SU-DHL-6 (cell line): ENCODE measurements at regions not wholly inside any gene's neighbourhood (a gene's known extent, or its start where the extent isn't known, plus 50 kb on each side); places are given as distances from the start of the nearest gene placed in this dataset.

Experiments used
- H2AFZ ChIP-seq: fragments of 200-600 bp; sonication (generic); 2 replicates; pipeline ENCODE4 v1.6.1; 2014; ENCODE audit warnings: low read depth, mild to moderate bottlenecking, moderate library complexity, mixed read lengths, antibody characterized with exemption, low read length; ENCODE audit not compliant: severe bottlenecking
- H3F3A ChIP-seq: fragments of 200-600 bp; shearing (Covaris generic); 2 replicates; pipeline ENCODE4 v1.6.0; 2016; ENCODE audit warnings: antibody characterized with exemption, mild to moderate bottlenecking; ENCODE audit not compliant: insufficient read depth
- H3K27ac ChIP-seq: fragments of 200-600 bp; sonication (generic); 2 replicates; pipeline ENCODE4 v1.5.1; 2016; ENCODE audit warnings: low read depth, mild to moderate bottlenecking, low read length, moderate library complexity, mixed read lengths
- H3K27me3 ChIP-seq: fragments of 200-600 bp; sonication (generic), shearing (Covaris generic); 2 replicates; pipeline ENCODE4 v1.6.0; 2014; ENCODE audit warnings: mild to moderate bottlenecking, low read length
- H3K36me3 ChIP-seq: fragments of 200-600 bp; sonication (generic); 2 replicates; pipeline ENCODE4 v1.6.1; 2014; ENCODE audit warnings: mild to moderate bottlenecking, low read length, mixed read lengths
- H3K4me2 ChIP-seq: fragments of 300-600, 200-600 bp; shearing (Covaris generic), sonication (generic); 2 replicates; pipeline ENCODE4 v1.6.0; 2014; ENCODE audit warnings: low read length, low read depth, mild to moderate bottlenecking; ENCODE audit not compliant: poor library complexity, severe bottlenecking
- H3K4me3 ChIP-seq: fragments of 200-600 bp; sonication (generic); 2 replicates; pipeline ENCODE4 v1.5.1; 2014; ENCODE audit warnings: antibody characterized with exemption, low read length, mild to moderate bottlenecking, mixed read lengths; ENCODE audit not compliant: insufficient read depth, poor library complexity, severe bottlenecking
- H3K79me2 ChIP-seq: fragments of 200-600 bp; sonication (generic); 2 replicates; pipeline ENCODE4 v1.6.1; 2014; ENCODE audit warnings: mild to moderate bottlenecking, low read length, moderate library complexity; ENCODE audit not compliant: insufficient read depth
- H3K9ac ChIP-seq: fragments of 200-600 bp; sonication (generic); 2 replicates; pipeline ENCODE4 v1.7.0; 2014; ENCODE audit warnings: mild to moderate bottlenecking, low read length
- H3K9me2 ChIP-seq: fragments of 200-600 bp; sonication (generic); replicated peaks from 2 replicates; pipeline ENCODE4 v1.6.1; 2014; ENCODE audit warnings: low read length; ENCODE audit not compliant: insufficient read depth
- H3K9me3 ChIP-seq: fragments of 200-600 bp; sonication (generic); 2 replicates; pipeline ENCODE4 v1.6.1; 2014; ENCODE audit warnings: low read length, mixed read lengths; ENCODE audit not compliant: insufficient read depth
- H4K20me1 ChIP-seq: fragments of 200-600 bp; sonication (generic); 2 replicates; pipeline ENCODE4 v1.6.1; 2014; ENCODE audit warnings: low read depth, mild to moderate bottlenecking, antibody characterized with exemption, low read length, moderate library complexity, mixed read lengths
- CTCF ChIP-seq: fragments of 200-600 bp; sonication (generic); IDR thresholded peaks from one replicate; pipeline ENCODE4 v1.5.1; 2017; ENCODE audit warnings: antibody characterized with exemption, mild to moderate bottlenecking, low read length, moderate library complexity; ENCODE audit not compliant: insufficient read depth, poor library complexity, severe bottlenecking
- EZH2phosphoT487 ChIP-seq: fragments of 200-600 bp; sonication (generic), shearing (Covaris generic); conservative IDR thresholded peaks from 2 replicates; pipeline ENCODE4 v1.6.1; 2018; ENCODE audit warnings: mild to moderate bottlenecking, antibody characterized with exemption, low read length, moderate library complexity, mixed read lengths

- Histone ChIP-seq H3K79me2 (no peaks in the 10 kb centered on the region), H3K9me3 (no peaks in the 10 kb centered on the region), H3K9ac (no peak overlapping the region), H3K4me2 (no peak overlapping the region), H3K4me3 (no peak overlapping the region), H3K36me3 (no peaks in the 10 kb centered on the region), H3K27ac (no peak overlapping the region), H3K27me3 (no peaks in the 10 kb centered on the region), H3F3A (no peaks in the 10 kb centered on the region), H4K20me1 (no peaks in the 10 kb centered on the region), H3K9me2 (no peaks in the 10 kb centered on the region), H2AFZ (no peak overlapping the region)
- no peak for TF ChIP-seq EZH2phosphoT487
- no peak for TF ChIP-seq CTCF
Measured at GRCh38 chr10:3509355-3509754, 275.7 kb downstream of the KLF6 start.

GRCh38 chr10:3503299-3503698, 281.7 kb downstream of the KLF6 start:
- no peaks in the 10 kb centered on the region for H3K27me3 ChIP-seq
- no peak overlapping the region for H3K27ac ChIP-seq
- H3K9me3 ChIP-seq: no peaks in the 10 kb centered on the region
- no peaks in the 10 kb centered on the region for H3K9me2 ChIP-seq
- no peaks in the 10 kb centered on the region for H3K36me3 ChIP-seq
- H3F3A ChIP-seq: no peaks in the 10 kb centered on the region
- H4K20me1 ChIP-seq: no peaks in the 10 kb centered on the region
- H3K9ac ChIP-seq: no peak overlapping the region
- no peak overlapping the region for H3K4me2 ChIP-seq
- H2AFZ ChIP-seq: no peak overlapping the region
- no peak overlapping the region for H3K4me3 ChIP-seq
- no peaks in the 10 kb centered on the region for H3K79me2 ChIP-seq
- TF ChIP-seq CTCF (no peak), EZH2phosphoT487 (no peak)

GRCh38 chr10:3502673-3503072, 282.3 kb downstream of the KLF6 start:
- H3K9me3 ChIP-seq: no peaks in the 10 kb centered on the region
- H3K27me3 ChIP-seq: no peaks in the 10 kb centered on the region
- no peaks in the 10 kb centered on the region for H3F3A ChIP-seq
- TF ChIP-seq CTCF: no peak
- TF ChIP-seq EZH2phosphoT487: no peak
- H3K9me2 ChIP-seq: no peaks in the 10 kb centered on the region
- no peak overlapping the region for H3K4me2 ChIP-seq
- no peaks in the 10 kb centered on the region for H4K20me1 ChIP-seq
- H3K4me3 ChIP-seq: no peak overlapping the region
- no peak overlapping the region for H3K27ac ChIP-seq
- no peaks in the 10 kb centered on the region for H3K36me3 ChIP-seq
- H3K9ac ChIP-seq: no peak overlapping the region
- H3K79me2 ChIP-seq: no peaks in the 10 kb centered on the region
- no peak overlapping the region for H2AFZ ChIP-seq

- no peaks in the 10 kb centered on the region for H3K9me3 ChIP-seq
- no peaks in the 10 kb centered on the region for H3K27me3 ChIP-seq
- H4K20me1 ChIP-seq: no peaks in the 10 kb centered on the region
- no peak overlapping the region for H3K4me2 ChIP-seq
- no peak overlapping the region for H2AFZ ChIP-seq
- no peaks in the 10 kb centered on the region for H3K79me2 ChIP-seq
- no peak overlapping the region for H3K4me3 ChIP-seq
- H3K27ac ChIP-seq: no peak overlapping the region
- H3K36me3 ChIP-seq: no peaks in the 10 kb centered on the region
- no peaks in the 10 kb centered on the region for H3F3A ChIP-seq
- H3K9me2 ChIP-seq: no peaks in the 10 kb centered on the region
- TF ChIP-seq CTCF: no peak
- TF ChIP-seq EZH2phosphoT487: no peak
- no peak overlapping the region for H3K9ac ChIP-seq
Measured at GRCh38 chr10:3500408-3500856, 284.6 kb downstream of the KLF6 start.
